Fibroblast of mammary gland (primary cell): ENCODE measurements at regions not wholly inside any gene's neighbourhood (a gene's known extent, or its start where the extent isn't known, plus 50 kb on each side); places are given as distances from the start of the nearest gene placed in this dataset.

Experiments used
- DNase-seq: peaks from one replicate; pipeline ENCODE4 v3.0.0-alpha.2; 2010; ENCODE audit warnings: low read depth
- H3K4me3 ChIP-seq: 2 replicates; pipeline ENCODE4 v1.5.1; 2011; ENCODE audit warnings: low read depth, mild to moderate bottlenecking, low read length, moderate library complexity; ENCODE audit not compliant: control insufficient read depth
- TF ChIP-seq, protein P1 (sequence below): conservative IDR thresholded peaks from 2 replicates; pipeline ENCODE4 v1.5.1; 2011; ENCODE audit warnings: low read depth, low read length, inconsistent platforms; ENCODE audit not compliant: control insufficient read depth, insufficient read depth

DNA sequence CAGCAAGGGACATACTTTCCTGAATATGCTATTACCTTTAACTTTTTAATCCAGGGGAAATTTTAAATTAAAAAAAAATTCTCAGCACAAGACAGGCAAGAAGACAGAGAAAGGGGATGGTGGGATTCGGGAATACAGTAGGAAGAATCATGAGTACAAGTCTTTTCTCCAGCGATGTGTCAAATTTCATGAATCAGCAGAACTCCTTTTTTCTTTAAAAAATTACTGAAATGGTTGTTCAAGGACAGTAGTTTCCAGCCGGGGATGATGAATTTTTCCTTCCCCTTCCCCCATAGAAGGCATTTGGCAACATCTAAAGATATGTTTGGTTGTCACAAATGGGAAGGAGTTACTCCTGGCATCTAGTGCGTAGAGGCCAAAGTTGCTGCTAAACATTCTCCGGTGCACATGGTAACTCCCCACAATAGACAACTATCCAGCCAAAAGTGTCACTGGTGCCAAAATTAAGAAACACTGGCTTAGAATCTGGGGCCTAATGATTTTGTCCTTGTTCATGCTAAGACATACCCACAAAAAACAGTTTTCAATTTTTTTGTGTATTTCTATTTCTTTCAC is 450.2 kb downstream of the CBLN4 start:
- TF ChIP-seq, protein P1, sequence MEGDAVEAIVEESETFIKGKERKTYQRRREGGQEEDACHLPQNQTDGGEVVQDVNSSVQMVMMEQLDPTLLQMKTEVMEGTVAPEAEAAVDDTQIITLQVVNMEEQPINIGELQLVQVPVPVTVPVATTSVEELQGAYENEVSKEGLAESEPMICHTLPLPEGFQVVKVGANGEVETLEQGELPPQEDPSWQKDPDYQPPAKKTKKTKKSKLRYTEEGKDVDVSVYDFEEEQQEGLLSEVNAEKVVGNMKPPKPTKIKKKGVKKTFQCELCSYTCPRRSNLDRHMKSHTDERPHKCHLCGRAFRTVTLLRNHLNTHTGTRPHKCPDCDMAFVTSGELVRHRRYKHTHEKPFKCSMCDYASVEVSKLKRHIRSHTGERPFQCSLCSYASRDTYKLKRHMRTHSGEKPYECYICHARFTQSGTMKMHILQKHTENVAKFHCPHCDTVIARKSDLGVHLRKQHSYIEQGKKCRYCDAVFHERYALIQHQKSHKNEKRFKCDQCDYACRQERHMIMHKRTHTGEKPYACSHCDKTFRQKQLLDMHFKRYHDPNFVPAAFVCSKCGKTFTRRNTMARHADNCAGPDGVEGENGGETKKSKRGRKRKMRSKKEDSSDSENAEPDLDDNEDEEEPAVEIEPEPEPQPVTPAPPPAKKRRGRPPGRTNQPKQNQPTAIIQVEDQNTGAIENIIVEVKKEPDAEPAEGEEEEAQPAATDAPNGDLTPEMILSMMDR, result no peak
- H3K4me3 ChIP-seq, result no peak overlapping the region
- no peak for DNase-seq

DNA sequence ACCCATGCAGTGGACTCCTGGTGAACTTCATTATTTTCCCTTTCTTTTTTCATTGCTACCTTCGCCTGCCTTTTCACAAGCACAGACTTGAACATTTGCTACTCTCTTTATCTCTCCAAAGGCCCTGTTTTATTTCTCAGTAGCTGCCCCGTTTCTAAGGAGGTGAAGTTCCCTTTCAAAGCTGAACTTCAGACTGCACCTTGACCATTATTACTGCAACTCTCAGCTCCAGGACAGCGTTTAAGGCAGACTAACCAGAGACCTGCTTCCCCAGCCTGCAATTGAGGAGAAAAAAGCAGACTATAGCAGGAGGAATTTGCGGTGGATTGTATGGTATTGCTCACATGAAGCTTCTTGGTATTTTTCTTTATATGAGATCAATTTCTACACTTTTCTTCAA is 460.7 kb downstream of the CBLN4 start:
- no peak for DNase-seq
- H3K4me3 ChIP-seq, result no peak overlapping the region
- TF ChIP-seq, protein P1, result no peak

DNA sequence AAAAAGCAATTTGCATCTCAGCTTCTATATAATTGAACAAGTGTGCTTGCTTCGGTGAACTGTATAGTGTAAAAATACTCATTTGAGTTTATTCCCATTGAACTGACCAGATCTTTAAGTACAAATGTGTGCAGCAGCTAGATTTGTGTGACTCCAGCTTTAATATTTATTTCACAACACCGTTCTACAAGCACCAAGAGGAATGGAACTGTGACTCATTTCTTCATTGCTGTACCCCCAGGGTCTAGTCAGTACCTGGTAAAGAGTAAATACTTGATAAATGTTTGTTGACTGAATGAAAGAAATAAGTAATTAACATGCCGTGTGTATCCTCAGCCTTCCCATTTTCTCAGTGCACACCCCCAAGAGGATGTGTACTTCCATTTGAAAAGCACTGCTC is 464.8 kb downstream of the CBLN4 start:
- no peak overlapping the region for H3K4me3 ChIP-seq
- TF ChIP-seq, protein P1, result no peak
- DNase-seq, result no peak

DNA sequence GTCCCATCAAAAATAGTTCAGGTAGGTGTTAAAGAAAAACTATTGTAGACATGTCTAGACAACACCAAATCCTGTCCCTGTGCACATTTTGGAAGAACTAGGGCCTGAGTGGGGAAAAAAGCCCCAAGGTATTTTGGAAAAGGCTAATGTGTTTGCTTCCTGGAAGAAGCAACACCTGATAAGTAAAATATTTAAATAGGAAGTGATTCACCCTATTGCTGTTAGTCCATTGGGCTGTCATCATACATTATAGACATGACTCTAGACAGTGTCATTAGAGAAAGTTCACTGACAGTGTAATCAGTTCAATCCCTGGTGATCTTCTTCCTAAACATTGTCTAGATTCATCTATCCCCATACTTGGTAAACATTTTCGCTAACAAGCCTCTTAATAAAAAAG is 465.3 kb downstream of the CBLN4 start:
- no peak overlapping the region for H3K4me3 ChIP-seq
- no peak for DNase-seq
- TF ChIP-seq, protein P1, result no peak

DNA sequence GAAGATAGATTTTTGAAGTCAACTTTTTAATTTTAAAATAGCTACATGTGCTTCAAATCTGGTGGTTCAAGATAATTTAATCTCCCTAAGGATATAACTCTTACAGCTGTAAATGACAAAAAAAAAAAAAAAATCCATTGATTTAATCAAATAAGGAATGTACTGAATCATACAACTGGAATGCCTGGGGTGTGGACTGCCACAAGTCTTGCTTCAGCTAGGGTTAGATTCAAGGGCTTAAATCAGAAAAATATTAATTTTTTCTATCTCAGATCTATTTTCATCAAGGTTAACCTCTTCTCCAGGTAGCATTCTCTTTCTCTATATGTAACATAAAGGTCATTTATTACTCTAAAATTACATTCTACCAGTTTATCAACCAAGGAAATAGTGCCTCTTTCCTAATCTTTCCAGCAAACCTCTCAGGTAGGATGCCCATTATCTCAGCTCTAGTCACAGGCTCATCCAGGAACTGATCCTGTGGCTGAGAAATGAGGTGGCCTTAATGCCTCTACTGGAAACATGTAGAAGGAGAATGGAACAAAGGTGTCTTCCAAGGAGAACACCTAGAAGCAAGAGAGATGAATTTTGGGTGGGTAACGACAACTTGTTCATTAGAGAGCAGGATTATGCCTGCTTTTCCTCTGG is 466.9 kb downstream of the CBLN4 start:
- no peak for DNase-seq
- TF ChIP-seq, protein P1, result no peak
- no peak overlapping the region for H3K4me3 ChIP-seq

DNA sequence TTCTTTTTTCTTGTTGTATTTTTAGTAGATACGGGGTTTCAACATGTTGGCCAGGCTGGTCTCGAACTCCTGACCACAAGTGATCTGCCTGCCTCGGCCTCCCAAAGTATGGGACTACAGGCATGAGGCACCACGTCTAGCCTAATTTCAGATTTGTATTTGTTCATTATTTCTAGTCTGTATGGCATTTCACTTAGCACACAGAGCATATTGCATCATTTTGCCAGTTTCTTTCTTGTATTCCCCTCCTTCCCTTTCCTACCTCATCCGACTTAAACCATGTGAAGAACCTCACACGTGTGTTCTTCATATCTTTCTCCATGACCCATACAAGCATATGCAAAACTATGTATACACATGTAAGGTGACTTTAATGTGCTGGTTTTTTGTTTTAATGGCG is 470.0 kb downstream of the CBLN4 start:
- DNase-seq, result no peak

More for the DNA sequence above, 470.0 kb downstream of the CBLN4 start:
- H3K4me3 ChIP-seq, result no peak overlapping the region
- TF ChIP-seq, protein P1, result no peak
